Islet precursor cell (in vitro differentiated cells): ENCODE measurements at regions not wholly inside any gene's neighbourhood (a gene's known extent, or its start where the extent isn't known, plus 50 kb on each side); places are given as distances from the start of the nearest gene placed in this dataset.
"Not testable (repeated sequence)": the region's sequence is repeated elsewhere in the genome, so short reads cannot be mapped to it uniquely, and the experiment has no call there.

ENCODE experiments used
- DNase-seq: peaks from one replicate; pipeline ENCODE4 v3.0.0-alpha.2; 2018

GRCh38 chr11:109046284-109046992 is 375.6 kb upstream of the C11orf87 start:
- no peak for DNase-seq

- DNase-seq = no peak
Observed at GRCh38 chr11:109048098-109048497, 373.9 kb upstream of the C11orf87 start.

- no peak for DNase-seq
Observed at GRCh38 chr11:109051200-109051599, 370.8 kb upstream of the C11orf87 start.

GRCh38 chr11:109059402-109059801 is 362.6 kb upstream of the C11orf87 start:
- no peak for DNase-seq

- DNase-seq = no peak
Observed at GRCh38 chr11:109061394-109061793, 360.6 kb upstream of the C11orf87 start.

GRCh38 chr11:109062445-109062844 is 359.5 kb upstream of the C11orf87 start:
- no peak for DNase-seq

- no peak for DNase-seq
Observed at GRCh38 chr11:109062871-109063270, 359.1 kb upstream of the C11orf87 start.

GRCh38 chr11:109064618-109065311 is 357.2 kb upstream of the C11orf87 start:
- DNase-seq = not testable (repeated sequence)

- DNase-seq = no peak
Observed at GRCh38 chr11:109071262-109071661, 350.7 kb upstream of the C11orf87 start.

GRCh38 chr11:109071712-109072524 is 350.1 kb upstream of the C11orf87 start:
- no peak for DNase-seq

- no peak for DNase-seq
Observed at GRCh38 chr11:109073032-109073822, 348.8 kb upstream of the C11orf87 start.

GRCh38 chr11:109075976-109076375 is 346.0 kb upstream of the C11orf87 start:
- no peak for DNase-seq

- no peak for DNase-seq
Observed at GRCh38 chr11:109076870-109077269, 345.1 kb upstream of the C11orf87 start.

- no peak for DNase-seq
Observed at GRCh38 chr11:109077291-109077920, 344.6 kb upstream of the C11orf87 start.

- DNase-seq = no peak
Observed at GRCh38 chr11:109085708-109086373, 336.1 kb upstream of the C11orf87 start.

GRCh38 chr11:109086931-109087330 is 335.1 kb upstream of the C11orf87 start:
- no peak for DNase-seq

GRCh38 chr11:109088086-109088485 is 333.9 kb upstream of the C11orf87 start:
- DNase-seq = no peak

- DNase-seq = no peak
Observed at GRCh38 chr11:109089144-109089543, 332.8 kb upstream of the C11orf87 start.

GRCh38 chr11:109093354-109093753 is 328.6 kb upstream of the C11orf87 start:
- no peak for DNase-seq

- DNase-seq = no peak
Observed at GRCh38 chr11:109096266-109096665, 325.7 kb upstream of the C11orf87 start.

- no peak for DNase-seq
Observed at GRCh38 chr11:109106151-109106906, 315.7 kb upstream of the C11orf87 start.
